ENCODE measurements at regions not wholly inside any gene's neighbourhood (a gene's known extent, or its start where the extent isn't known, plus 50 kb on each side); places are given as distances from the start of the nearest gene placed in this dataset.

DNA sequence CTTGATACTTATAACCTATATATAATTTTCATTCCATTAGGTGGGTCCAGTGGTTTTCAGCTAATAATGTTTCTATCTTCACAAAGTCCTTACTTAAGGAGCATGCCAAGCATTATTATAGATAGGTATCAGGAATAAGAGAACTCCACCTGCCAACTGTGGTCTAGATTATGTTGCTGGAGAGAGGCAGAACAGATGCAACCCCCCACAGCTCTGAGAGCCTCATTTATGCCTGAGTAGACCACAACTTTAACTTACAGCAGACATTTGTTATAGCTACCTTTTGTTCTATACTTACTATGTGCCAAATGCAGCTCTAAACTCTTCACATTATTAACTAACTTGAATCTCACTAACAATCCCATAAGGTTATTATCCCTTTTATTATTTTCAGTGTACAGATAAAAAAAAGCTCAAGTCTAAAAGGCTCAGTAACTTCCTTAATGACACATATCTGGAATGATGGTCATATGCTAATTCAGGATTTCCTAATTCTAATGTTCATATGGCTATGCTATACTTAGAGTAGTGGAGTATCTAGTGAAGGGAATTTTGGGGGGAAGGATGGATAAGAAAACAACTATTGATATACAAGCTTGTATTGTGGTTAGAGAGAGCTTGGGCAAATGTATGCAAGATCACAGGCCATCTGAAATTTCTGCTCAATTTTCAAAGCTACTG lies 119.1 kb upstream of the RND3 start:
- Histone ChIP-seq H3K27ac (ENCODE audit: insufficient read depth, low read depth, low read length) (no peak overlapping the region), H3K9ac (replicated peaks; ENCODE audit: extremely low read depth, insufficient read depth, low read length) (no peak overlapping the region), H4K20me1 (replicated peaks; ENCODE audit: control insufficient read depth, extremely low read depth, insufficient read depth, low read length) (no peaks in the 10 kb centered on the region), H3K27me3 (ENCODE audit: control insufficient read depth in 2 of 2, insufficient read depth in 2 of 2, low read length in 2 of 2) (no peaks in the 10 kb centered on the region), H3K4me3 (replicated peaks in 1 of 3; ENCODE audit: insufficient read depth in 1 of 3, low read depth in 1 of 3, low read length in 3 of 3) (no peak overlapping the region), H2AFZ (ENCODE audit: low read depth, low read length) (no peak overlapping the region), H3K9me3 (replicated peaks; ENCODE audit: control insufficient read depth, insufficient read depth, low read length) (no peaks in the 10 kb centered on the region), H3K4me2 (ENCODE audit: insufficient read depth, low read length) (no peak overlapping the region), H3K4me1 (ENCODE audit: control insufficient read depth, extremely low read depth, insufficient read depth, low read length) (no peaks in the 10 kb centered on the region), H3K36me3 (ENCODE audit: control insufficient read depth in 2 of 2, extremely low read depth in 1 of 2, insufficient read depth in 2 of 2, low read length in 2 of 2) (no peaks in the 10 kb centered on the region), H3K79me2 (ENCODE audit: control insufficient read depth, insufficient read depth, low read length) (no peaks in the 10 kb centered on the region), H3K9me1 (replicated peaks; ENCODE audit: control insufficient read depth, extremely low read depth, insufficient read depth, low read length) (no peaks in the 10 kb centered on the region)
- TF ChIP-seq EZH2 (IDR thresholded peaks at IDR 0.05; ENCODE audit: borderline replicate concordance, low read depth, low read length, severe bottlenecking): no peak
- TF ChIP-seq MYC (IDR thresholded peaks at IDR 0.05; ENCODE audit: low read depth, low read length): no peak
- TF ChIP-seq GATA2 (IDR thresholded peaks at IDR 0.05; ENCODE audit: insufficient read depth, insufficient read length, low read depth, low read length): no peak
- TF ChIP-seq POLR2A (IDR thresholded peaks at IDR 0.05; ENCODE audit: low read depth, low read length): no peak
- TF ChIP-seq JUN (IDR thresholded peaks at IDR 0.05; ENCODE audit: borderline replicate concordance, insufficient read depth, insufficient read length, low read depth): no peak
- TF ChIP-seq, protein P1, sequence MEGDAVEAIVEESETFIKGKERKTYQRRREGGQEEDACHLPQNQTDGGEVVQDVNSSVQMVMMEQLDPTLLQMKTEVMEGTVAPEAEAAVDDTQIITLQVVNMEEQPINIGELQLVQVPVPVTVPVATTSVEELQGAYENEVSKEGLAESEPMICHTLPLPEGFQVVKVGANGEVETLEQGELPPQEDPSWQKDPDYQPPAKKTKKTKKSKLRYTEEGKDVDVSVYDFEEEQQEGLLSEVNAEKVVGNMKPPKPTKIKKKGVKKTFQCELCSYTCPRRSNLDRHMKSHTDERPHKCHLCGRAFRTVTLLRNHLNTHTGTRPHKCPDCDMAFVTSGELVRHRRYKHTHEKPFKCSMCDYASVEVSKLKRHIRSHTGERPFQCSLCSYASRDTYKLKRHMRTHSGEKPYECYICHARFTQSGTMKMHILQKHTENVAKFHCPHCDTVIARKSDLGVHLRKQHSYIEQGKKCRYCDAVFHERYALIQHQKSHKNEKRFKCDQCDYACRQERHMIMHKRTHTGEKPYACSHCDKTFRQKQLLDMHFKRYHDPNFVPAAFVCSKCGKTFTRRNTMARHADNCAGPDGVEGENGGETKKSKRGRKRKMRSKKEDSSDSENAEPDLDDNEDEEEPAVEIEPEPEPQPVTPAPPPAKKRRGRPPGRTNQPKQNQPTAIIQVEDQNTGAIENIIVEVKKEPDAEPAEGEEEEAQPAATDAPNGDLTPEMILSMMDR (IDR thresholded peaks at IDR 0.05; ENCODE audit: extremely low read depth in 1 of 2, insufficient read depth in 1 of 2, low read depth in 1 of 2, low read length in 2 of 2): no peak
- no peak for TF ChIP-seq POLR2AphosphoS5 (IDR thresholded peaks at IDR 0.05; ENCODE audit: insufficient read depth, low read depth, low read length)
- no peak for TF ChIP-seq FOS (IDR thresholded peaks at IDR 0.05; ENCODE audit: borderline replicate concordance, insufficient read depth, low read length)
- TF ChIP-seq, protein P2, sequence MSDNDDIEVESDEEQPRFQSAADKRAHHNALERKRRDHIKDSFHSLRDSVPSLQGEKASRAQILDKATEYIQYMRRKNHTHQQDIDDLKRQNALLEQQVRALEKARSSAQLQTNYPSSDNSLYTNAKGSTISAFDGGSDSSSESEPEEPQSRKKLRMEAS (IDR thresholded peaks at IDR 0.05; ENCODE audit: insufficient read depth, insufficient read length): no peak
- no TSS peak for BruUV-seq (replicated peaks)
- intact Hi-C loops (cut with micrococcal nuclease): no loop called here
- CTCF ChIA-PET: interaction anchor here (1.3 kb wide), 2 partner anchors 11 to 1008 kb away, joined by 4 to 5 read pairs; no protein-coding TSS in a partner anchor
- DNase-seq (ENCODE audit: low read depth, low spot score) (no peak), FAIRE-seq (no peak)
- POLR2A ChIA-PET: no interaction called here
- dilution Hi-C loops (cut with MboI; ENCODE audit: extremely low pct_ligation_motif_present, low sequenced_read_pairs): no loop called here

Measured in endothelial cell of umbilical vein (primary cell).